ENCODE measurements at regions not wholly inside any gene's neighbourhood (a gene's known extent, or its start where the extent isn't known, plus 50 kb on each side); places are given as distances from the start of the nearest gene placed in this dataset.

DNA sequence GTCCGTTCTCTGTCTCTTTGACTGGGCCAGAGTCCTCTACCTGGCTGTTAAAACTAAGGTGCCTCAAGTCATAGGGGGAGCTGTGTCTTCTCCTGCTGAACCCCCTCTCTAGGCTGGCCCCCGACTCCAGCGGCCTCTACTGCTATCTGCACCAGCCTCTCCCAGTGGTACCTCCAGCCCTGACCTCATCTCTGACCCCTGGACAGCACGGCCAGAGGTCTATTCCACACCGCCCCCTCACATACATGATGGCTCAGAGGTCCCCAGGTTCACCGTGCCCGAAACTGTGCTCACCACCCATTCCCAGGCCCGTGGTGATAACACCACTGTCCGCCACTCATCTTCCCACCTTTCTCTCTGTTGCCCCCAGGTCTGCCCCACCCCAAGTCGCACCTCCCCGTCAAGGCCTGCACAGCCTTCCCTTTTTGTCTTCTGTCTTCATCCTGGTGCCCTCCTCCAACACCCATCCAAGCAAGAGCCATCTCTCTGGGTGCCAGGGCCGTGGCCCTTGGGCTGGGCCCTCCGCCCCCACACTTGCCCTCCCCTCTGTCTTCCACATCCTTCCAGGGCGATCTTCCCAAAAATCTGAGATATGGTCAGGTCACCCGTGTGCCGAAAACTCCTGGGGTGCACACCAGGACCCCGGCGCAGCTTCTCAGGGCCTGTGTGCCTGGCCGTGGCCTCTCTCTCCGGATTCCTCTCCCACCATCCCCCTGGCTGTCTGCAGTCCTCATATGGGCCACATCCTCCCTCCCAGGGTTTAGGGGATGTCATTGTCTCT lies 134.4 kb upstream of the ID2 start:
- CTCF ChIA-PET = no interaction called here
- no TSS peak for BruUV-seq (replicated peaks)
- H3K4me1 ChIP-seq (ENCODE audit: insufficient read depth, low read length, poor library complexity, severe bottlenecking) = peaks cover 5% of the 10 kb centered on the region
- H3K9me3 ChIP-seq (ENCODE audit: low read depth, low read length, poor library complexity, severe bottlenecking) = no peaks in the 10 kb centered on the region
- intact Hi-C loops (cut with micrococcal nuclease; ENCODE audit: unreplicated experiment) = no loop called here
- TF ChIP-seq, protein P1, sequence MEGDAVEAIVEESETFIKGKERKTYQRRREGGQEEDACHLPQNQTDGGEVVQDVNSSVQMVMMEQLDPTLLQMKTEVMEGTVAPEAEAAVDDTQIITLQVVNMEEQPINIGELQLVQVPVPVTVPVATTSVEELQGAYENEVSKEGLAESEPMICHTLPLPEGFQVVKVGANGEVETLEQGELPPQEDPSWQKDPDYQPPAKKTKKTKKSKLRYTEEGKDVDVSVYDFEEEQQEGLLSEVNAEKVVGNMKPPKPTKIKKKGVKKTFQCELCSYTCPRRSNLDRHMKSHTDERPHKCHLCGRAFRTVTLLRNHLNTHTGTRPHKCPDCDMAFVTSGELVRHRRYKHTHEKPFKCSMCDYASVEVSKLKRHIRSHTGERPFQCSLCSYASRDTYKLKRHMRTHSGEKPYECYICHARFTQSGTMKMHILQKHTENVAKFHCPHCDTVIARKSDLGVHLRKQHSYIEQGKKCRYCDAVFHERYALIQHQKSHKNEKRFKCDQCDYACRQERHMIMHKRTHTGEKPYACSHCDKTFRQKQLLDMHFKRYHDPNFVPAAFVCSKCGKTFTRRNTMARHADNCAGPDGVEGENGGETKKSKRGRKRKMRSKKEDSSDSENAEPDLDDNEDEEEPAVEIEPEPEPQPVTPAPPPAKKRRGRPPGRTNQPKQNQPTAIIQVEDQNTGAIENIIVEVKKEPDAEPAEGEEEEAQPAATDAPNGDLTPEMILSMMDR (conservative IDR thresholded peaks at IDR 0.05; ENCODE audit: low read depth, low read length) = no peak
- TF ChIP-seq EZH2 (IDR thresholded peaks at IDR 0.05; ENCODE audit: borderline replicate concordance, low read depth, low read length, poor library complexity, severe bottlenecking) = no peak
- no peak overlapping the region for H3K4me3 ChIP-seq (ENCODE audit: low read depth, low read length, poor library complexity, severe bottlenecking)
- no peak overlapping the region for H3K27ac ChIP-seq (ENCODE audit: low read depth, low read length, poor library complexity, severe bottlenecking)
- H3K36me3 ChIP-seq (ENCODE audit: insufficient read depth, low read length, poor library complexity, severe bottlenecking) = no peaks in the 10 kb centered on the region
- no peak for DNase-seq (ENCODE audit: low spot score)
- POLR2A ChIA-PET (ENCODE audit: low non-redundant PET) = no interaction called here
- no peaks in the 10 kb centered on the region for H3K27me3 ChIP-seq (replicated peaks; ENCODE audit: insufficient read depth, low read depth, low read length, poor library complexity)

DNA sequence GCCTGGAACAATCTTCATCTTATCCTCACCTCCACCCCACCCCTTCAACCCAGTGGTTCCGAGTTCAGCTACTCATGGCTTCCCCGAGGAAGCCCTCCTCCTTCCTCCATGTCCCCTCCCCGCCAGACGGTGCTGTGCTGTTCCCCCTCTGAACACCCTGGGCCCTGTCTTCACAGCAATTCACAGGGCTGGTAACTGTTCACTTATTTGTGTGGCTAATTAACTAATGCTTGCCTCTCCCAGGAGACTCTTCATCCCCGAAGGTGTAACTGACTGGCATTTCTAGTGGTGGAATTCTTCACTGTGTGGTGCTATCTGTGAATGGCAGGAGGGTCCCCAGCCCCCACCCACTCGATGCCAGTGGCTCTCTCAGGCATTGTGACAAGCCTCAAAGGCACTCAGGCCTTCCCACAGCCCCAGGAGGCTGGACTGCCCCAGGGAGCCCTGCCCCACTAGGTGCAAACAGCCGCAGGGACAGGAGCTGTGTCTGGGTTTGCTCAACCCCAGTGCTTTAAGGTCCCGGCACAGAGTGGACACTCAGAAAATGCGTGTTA lies 133.7 kb upstream of the ID2 start:
- Histone ChIP-seq H3K4me1 (ENCODE audit: insufficient read depth, low read length, poor library complexity, severe bottlenecking) (peaks cover 5% of the 10 kb centered on the region), H3K27me3 (replicated peaks; ENCODE audit: insufficient read depth, low read depth, low read length, poor library complexity) (no peaks in the 10 kb centered on the region), H3K36me3 (ENCODE audit: insufficient read depth, low read length, poor library complexity, severe bottlenecking) (no peaks in the 10 kb centered on the region), H3K4me3 (ENCODE audit: low read depth, low read length, poor library complexity, severe bottlenecking) (no peak overlapping the region), H3K9me3 (ENCODE audit: low read depth, low read length, poor library complexity, severe bottlenecking) (no peaks in the 10 kb centered on the region), H3K27ac (ENCODE audit: low read depth, low read length, poor library complexity, severe bottlenecking) (no peak overlapping the region)
- no TSS peak for BruUV-seq (replicated peaks)
- intact Hi-C loops (cut with micrococcal nuclease; ENCODE audit: unreplicated experiment) = no loop called here
- CTCF ChIA-PET = no interaction called here
- no peak for DNase-seq (ENCODE audit: low spot score)
- TF ChIP-seq, protein P1 (conservative IDR thresholded peaks at IDR 0.05; ENCODE audit: low read depth, low read length) = no peak
- TF ChIP-seq EZH2 (IDR thresholded peaks at IDR 0.05; ENCODE audit: borderline replicate concordance, low read depth, low read length, poor library complexity, severe bottlenecking) = no peak
- POLR2A ChIA-PET (ENCODE audit: low non-redundant PET) = no interaction called here

DNA sequence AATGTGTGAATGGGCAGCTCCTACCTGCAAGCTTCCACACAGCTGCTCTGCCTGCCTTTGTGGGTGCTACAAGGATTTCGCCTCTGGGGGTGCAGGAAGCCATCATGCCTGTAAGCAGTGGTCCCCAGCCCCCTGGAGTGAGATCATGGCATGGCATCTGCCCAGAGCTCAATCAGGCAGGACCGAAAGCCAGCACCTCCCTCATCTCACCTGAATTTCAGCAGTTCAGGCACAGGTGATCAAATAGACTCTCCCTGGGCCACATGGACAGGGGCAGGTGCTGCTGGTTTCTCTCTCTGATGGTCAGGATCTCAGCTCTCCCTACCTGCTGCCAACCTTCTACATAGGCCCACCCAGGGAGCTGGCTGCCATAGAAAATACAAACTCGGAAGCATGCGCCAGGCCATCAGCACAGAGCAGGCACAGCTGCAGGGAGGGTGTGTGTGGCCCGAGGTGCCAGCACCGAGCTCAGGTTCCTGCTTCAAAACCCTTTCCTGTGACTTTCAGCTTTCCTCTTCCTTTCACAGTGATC lies 133.2 kb upstream of the ID2 start:
- intact Hi-C loops (cut with micrococcal nuclease; ENCODE audit: unreplicated experiment) = no loop called here
- peaks cover 5% of the 10 kb centered on the region for H3K4me1 ChIP-seq (ENCODE audit: insufficient read depth, low read length, poor library complexity, severe bottlenecking)
- H3K9me3 ChIP-seq (ENCODE audit: low read depth, low read length, poor library complexity, severe bottlenecking) = no peaks in the 10 kb centered on the region
- no peaks in the 10 kb centered on the region for H3K27me3 ChIP-seq (replicated peaks; ENCODE audit: insufficient read depth, low read depth, low read length, poor library complexity)
- ChIA-PET CTCF (no interaction called here), POLR2A (ENCODE audit: low non-redundant PET) (no interaction called here)
- H3K36me3 ChIP-seq (ENCODE audit: insufficient read depth, low read length, poor library complexity, severe bottlenecking) = no peaks in the 10 kb centered on the region
- BruUV-seq (replicated peaks) = no TSS peak
- H3K27ac ChIP-seq (ENCODE audit: low read depth, low read length, poor library complexity, severe bottlenecking) = no peak overlapping the region
- no peak for DNase-seq (ENCODE audit: low spot score)
- no peak overlapping the region for H3K4me3 ChIP-seq (ENCODE audit: low read depth, low read length, poor library complexity, severe bottlenecking)
- TF ChIP-seq EZH2 (IDR thresholded peaks at IDR 0.05; ENCODE audit: borderline replicate concordance, low read depth, low read length, poor library complexity, severe bottlenecking) = no peak
- TF ChIP-seq, protein P1 (conservative IDR thresholded peaks at IDR 0.05; ENCODE audit: low read depth, low read length) = no peak
